Neural cell (in vitro differentiated cells): ENCODE measurements at regions not wholly inside any gene's neighbourhood (a gene's known extent, or its start where the extent isn't known, plus 50 kb on each side); places are given as distances from the start of the nearest gene placed in this dataset.

ENCODE experiments used
- H2AFZ ChIP-seq: fragments of 200-600, 300-800 bp; sonication (generic), shearing (Covaris generic); 2 replicates; pipeline ENCODE4 v1.6.0; 2014; ENCODE audit warnings: low read depth, mild to moderate bottlenecking, antibody characterized with exemption, low read length, moderate library complexity
- H3F3A ChIP-seq: fragments of 200-600 bp; shearing (Covaris generic); 2 replicates; pipeline ENCODE4 v1.6.1; 2016; ENCODE audit warnings: mild to moderate bottlenecking, moderate library complexity, mixed read lengths, antibody characterized with exemption, low read length; ENCODE audit not compliant: insufficient read depth, poor library complexity, severe bottlenecking
- H3K27ac ChIP-seq: fragments of 200-600, 300-800 bp; sonication (generic), shearing (Covaris generic); 2 replicates; pipeline ENCODE4 v1.5.1; 2014; ENCODE audit warnings: mild to moderate bottlenecking, low read length, moderate library complexity
- H3K27me3 ChIP-seq: fragments of 300-800, 200-600 bp; sonication (generic), shearing (Covaris generic); 2 replicates; pipeline ENCODE4 v1.6.0; 2014; ENCODE audit warnings: mild to moderate bottlenecking, low read depth, low read length, moderate library complexity; ENCODE audit not compliant: insufficient read depth
- H3K36me3 ChIP-seq: fragments of 300-800, 200-600 bp; sonication (generic), shearing (Covaris generic); 2 replicates; pipeline ENCODE4 v1.5.1; 2014; ENCODE audit warnings: mild to moderate bottlenecking, antibody characterized with exemption, low read length, moderate library complexity; ENCODE audit not compliant: insufficient read depth
- H3K4me2 ChIP-seq: fragments of 300-800, 200-600 bp; sonication (generic), shearing (Covaris generic); 2 replicates; pipeline ENCODE4 v1.6.0; 2014; ENCODE audit warnings: mild to moderate bottlenecking, low read length
- H3K4me3 ChIP-seq: fragments of 300-800, 200-600 bp; sonication (generic), shearing (Covaris generic); 2 replicates; pipeline ENCODE4 v1.5.1; 2014; ENCODE audit warnings: mild to moderate bottlenecking, low read length, moderate library complexity
- H3K79me2 ChIP-seq: fragments of 200-600 bp; shearing (Covaris generic); replicated peaks from 2 replicates; pipeline ENCODE4 v1.6.0; 2014; ENCODE audit warnings: mild to moderate bottlenecking, low read length, moderate library complexity; ENCODE audit not compliant: insufficient read depth
- H3K9ac ChIP-seq: fragments of 300-800, 200-600 bp; sonication (generic), shearing (Covaris generic); 2 replicates; pipeline ENCODE4 v1.6.1; 2016; ENCODE audit warnings: mild to moderate bottlenecking, low read length, mixed read lengths
- H3K9me2 ChIP-seq: fragments of 200-600 bp; shearing (Covaris generic); 2 replicates; pipeline ENCODE4 v1.6.1; 2016; ENCODE audit warnings: mild to moderate bottlenecking, low read length, mixed read lengths; ENCODE audit not compliant: insufficient read depth
- H3K9me3 ChIP-seq: fragments of 200-600, 300-800 bp; sonication (generic), shearing (Covaris generic); 2 replicates; pipeline ENCODE4 v1.6.1; 2016; ENCODE audit warnings: mild to moderate bottlenecking, mixed run types, low read length, moderate library complexity, mixed read lengths
- H4K20me1 ChIP-seq: fragments of 200-600 bp; shearing (Covaris generic); 2 replicates; pipeline ENCODE4 v1.6.1; 2016; ENCODE audit warnings: mild to moderate bottlenecking, mixed run types; ENCODE audit not compliant: insufficient read depth
- CTCF ChIP-seq: fragments of 450-650 bp; IDR thresholded peaks from 2 replicates; pipeline ENCODE4 v1.5.1; 2014; ENCODE audit warnings: antibody characterized with exemption, mild to moderate bottlenecking, moderate library complexity; ENCODE audit not compliant: poor library complexity, severe bottlenecking
- EP300 ChIP-seq: fragments of 450-650 bp; conservative IDR thresholded peaks from 2 replicates; pipeline ENCODE4 v1.6.1; 2014; ENCODE audit warnings: antibody characterized with exemption, mild to moderate bottlenecking, moderate library complexity; ENCODE audit not compliant: poor library complexity, severe bottlenecking
- EZH2 ChIP-seq: fragments of 200-600, 300-800 bp; shearing (Covaris generic), sonication (generic); IDR thresholded peaks from 2 replicates; pipeline ENCODE4 v1.6.1; 2014; ENCODE audit warnings: antibody characterized with exemption, low read length, borderline replicate concordance, mild to moderate bottlenecking; ENCODE audit not compliant: insufficient read depth, poor library complexity, severe bottlenecking
- MXI1 ChIP-seq: fragments of 450-650 bp; conservative IDR thresholded peaks from 2 replicates; pipeline ENCODE4 v1.6.1; 2014; ENCODE audit warnings: antibody characterized with exemption, mild to moderate bottlenecking; ENCODE audit not compliant: poor library complexity, severe bottlenecking
- POLR2AphosphoS5 ChIP-seq: IDR thresholded peaks from 2 replicates; pipeline ENCODE4 v1.6.1; 2012
- RAD21 ChIP-seq: fragments of 450-650 bp; conservative IDR thresholded peaks from 2 replicates; pipeline ENCODE4 v1.6.1; 2014; ENCODE audit warnings: antibody characterized with exemption, mild to moderate bottlenecking, moderate library complexity
- REST ChIP-seq: IDR thresholded peaks from 2 replicates; pipeline ENCODE4 v1.6.1; 2012; ENCODE audit warnings: borderline replicate concordance
- SMC3 ChIP-seq: fragments of 450-650 bp; conservative IDR thresholded peaks from 2 replicates; pipeline ENCODE4 v1.6.1; 2014; ENCODE audit warnings: antibody characterized with exemption, mild to moderate bottlenecking, moderate library complexity; ENCODE audit not compliant: poor library complexity
- TAF1 ChIP-seq: IDR thresholded peaks from 2 replicates; pipeline ENCODE4 v1.6.1; 2012; ENCODE audit warnings: low read depth

- Histone ChIP-seq H3K4me2 (no peak overlapping the region), H3K27me3 (no peaks in the 10 kb centered on the region), H3K9me2 (no peaks in the 10 kb centered on the region), H3K4me3 (no peak overlapping the region), H2AFZ (no peak overlapping the region), H3K9ac (no peak overlapping the region), H3K79me2 (no peaks in the 10 kb centered on the region), H4K20me1 (no peaks in the 10 kb centered on the region), H3K36me3 (no peaks in the 10 kb centered on the region), H3K27ac (no peak overlapping the region), H3F3A (no peaks in the 10 kb centered on the region), H3K9me3 (no peaks in the 10 kb centered on the region)
- TF ChIP-seq CTCF (no peak), EP300 (no peak), SMC3 (no peak), TAF1 (no peak), RAD21 (no peak), POLR2AphosphoS5 (no peak), EZH2 (no peak), REST (no peak), MXI1 (no peak)
Measured at GRCh38 chr7:70942791-70943190, 189.2 kb upstream of the GALNT17 start.

GRCh38 chr7:70944516-70944915 is 187.4 kb upstream of the GALNT17 start:
- Histone ChIP-seq H3K27me3 (no peaks in the 10 kb centered on the region), H3K9me2 (no peaks in the 10 kb centered on the region), H3K36me3 (no peaks in the 10 kb centered on the region), H3K9me3 (no peaks in the 10 kb centered on the region), H4K20me1 (no peaks in the 10 kb centered on the region), H3K4me3 (no peak overlapping the region), H3K27ac (no peak overlapping the region), H3K79me2 (no peaks in the 10 kb centered on the region), H2AFZ (no peak overlapping the region), H3F3A (no peaks in the 10 kb centered on the region), H3K9ac (no peak overlapping the region), H3K4me2 (no peak overlapping the region)
- TF ChIP-seq RAD21 = no peak
- TF ChIP-seq CTCF = no peak
- TF ChIP-seq EP300 = no peak
- no peak for TF ChIP-seq REST
- TF ChIP-seq SMC3 = no peak
- no peak for TF ChIP-seq EZH2
- no peak for TF ChIP-seq MXI1
- TF ChIP-seq POLR2AphosphoS5 = no peak
- TF ChIP-seq TAF1 = no peak
